ENCODE measurements at regions not wholly inside any gene's neighbourhood (a gene's known extent, or its start where the extent isn't known, plus 50 kb on each side); places are given as distances from the start of the nearest gene placed in this dataset.
"Not testable (repeated sequence)": the region's sequence is repeated elsewhere in the genome, so short reads cannot be mapped to it uniquely, and the experiment has no call there.

DNA sequence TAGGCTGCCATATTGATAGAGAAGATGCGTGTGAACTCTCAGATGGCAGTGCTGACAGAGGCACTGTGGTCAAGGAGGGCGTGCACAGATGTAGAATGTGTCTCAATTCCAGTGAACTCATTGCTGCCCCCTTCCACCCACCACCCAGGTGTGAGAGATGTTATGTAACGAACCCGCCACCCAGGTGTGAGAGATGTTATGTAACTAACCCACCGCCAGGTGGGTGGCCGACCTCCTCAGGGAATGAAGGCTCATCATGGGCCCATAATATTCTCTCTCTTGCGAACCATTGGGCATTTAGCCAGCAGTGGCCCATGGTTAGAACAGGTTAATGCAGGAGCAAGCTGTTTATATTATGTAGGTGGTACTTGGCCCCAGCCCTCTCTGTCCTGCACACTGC is 140.4 kb upstream of the MTPN start:
- Histone ChIP-seq H3K4me3 (no peak overlapping the region), H3K27ac (no peak overlapping the region), H3K27me3 (no peaks in the 10 kb centered on the region), H3K36me3 (no peaks in the 10 kb centered on the region), H3K4me1 (peaks cover 0 to 14% (median 11%) of the 10 kb centered on the region in 4 donors), H3K9me3 (no peaks in the 10 kb centered on the region)
- 85 to 92% methylated on average over 7 of the region's 7 CpGs for WGBS, 2 donors
- intact Hi-C loops (cut with DNase I) = no loop called here
- DNase-seq = no peak
- TF ChIP-seq POLR2A (IDR thresholded peaks at IDR 0.05) (no peak), EP300 (IDR thresholded peaks at IDR 0.05) (no peak), POLR2AphosphoS5 (IDR thresholded peaks at IDR 0.05) (no peak)
- TF ChIP-seq, protein P1, sequence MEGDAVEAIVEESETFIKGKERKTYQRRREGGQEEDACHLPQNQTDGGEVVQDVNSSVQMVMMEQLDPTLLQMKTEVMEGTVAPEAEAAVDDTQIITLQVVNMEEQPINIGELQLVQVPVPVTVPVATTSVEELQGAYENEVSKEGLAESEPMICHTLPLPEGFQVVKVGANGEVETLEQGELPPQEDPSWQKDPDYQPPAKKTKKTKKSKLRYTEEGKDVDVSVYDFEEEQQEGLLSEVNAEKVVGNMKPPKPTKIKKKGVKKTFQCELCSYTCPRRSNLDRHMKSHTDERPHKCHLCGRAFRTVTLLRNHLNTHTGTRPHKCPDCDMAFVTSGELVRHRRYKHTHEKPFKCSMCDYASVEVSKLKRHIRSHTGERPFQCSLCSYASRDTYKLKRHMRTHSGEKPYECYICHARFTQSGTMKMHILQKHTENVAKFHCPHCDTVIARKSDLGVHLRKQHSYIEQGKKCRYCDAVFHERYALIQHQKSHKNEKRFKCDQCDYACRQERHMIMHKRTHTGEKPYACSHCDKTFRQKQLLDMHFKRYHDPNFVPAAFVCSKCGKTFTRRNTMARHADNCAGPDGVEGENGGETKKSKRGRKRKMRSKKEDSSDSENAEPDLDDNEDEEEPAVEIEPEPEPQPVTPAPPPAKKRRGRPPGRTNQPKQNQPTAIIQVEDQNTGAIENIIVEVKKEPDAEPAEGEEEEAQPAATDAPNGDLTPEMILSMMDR (IDR thresholded peaks at IDR 0.05) = no peak

DNA sequence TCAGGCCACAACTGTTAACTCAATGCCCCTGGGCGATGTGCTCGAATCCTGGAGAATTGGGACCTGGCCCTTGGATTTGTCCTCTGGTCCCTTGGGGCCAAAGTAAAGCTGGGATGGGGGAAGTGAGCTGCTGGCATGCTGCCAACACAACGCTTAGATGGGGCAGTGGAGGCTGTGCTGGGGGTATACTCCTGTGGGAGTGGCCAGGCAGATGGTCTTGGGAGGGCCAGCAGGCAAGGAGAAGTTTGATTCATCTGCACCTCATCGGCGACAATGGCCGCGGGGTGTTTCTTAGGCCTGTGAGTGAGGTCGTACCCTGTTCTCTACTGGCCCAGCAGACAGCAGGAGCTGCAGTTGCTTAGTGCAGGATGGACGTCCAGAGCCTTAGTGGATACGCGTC is 139.0 kb upstream of the MTPN start:
- Histone ChIP-seq H3K27me3 (no peaks in the 10 kb centered on the region), H3K4me3 (no peak overlapping the region), H3K9me3 (no peaks in the 10 kb centered on the region), H3K36me3 (no peaks in the 10 kb centered on the region), H3K27ac (no peak overlapping the region), H3K4me1 (peaks cover 0 to under 1% (median 0%) of the 10 kb centered on the region in 4 donors)
- intact Hi-C loops (cut with DNase I) = no loop called here
- no peak for DNase-seq
- TF ChIP-seq POLR2AphosphoS5 (IDR thresholded peaks at IDR 0.05) (no peak), POLR2A (IDR thresholded peaks at IDR 0.05) (no peak), EP300 (IDR thresholded peaks at IDR 0.05) (no peak)
- TF ChIP-seq, protein P1 (IDR thresholded peaks at IDR 0.05) = no peak
- 83 to 85% methylated on average over 11 of the region's 11 CpGs for WGBS, 2 donors

DNA sequence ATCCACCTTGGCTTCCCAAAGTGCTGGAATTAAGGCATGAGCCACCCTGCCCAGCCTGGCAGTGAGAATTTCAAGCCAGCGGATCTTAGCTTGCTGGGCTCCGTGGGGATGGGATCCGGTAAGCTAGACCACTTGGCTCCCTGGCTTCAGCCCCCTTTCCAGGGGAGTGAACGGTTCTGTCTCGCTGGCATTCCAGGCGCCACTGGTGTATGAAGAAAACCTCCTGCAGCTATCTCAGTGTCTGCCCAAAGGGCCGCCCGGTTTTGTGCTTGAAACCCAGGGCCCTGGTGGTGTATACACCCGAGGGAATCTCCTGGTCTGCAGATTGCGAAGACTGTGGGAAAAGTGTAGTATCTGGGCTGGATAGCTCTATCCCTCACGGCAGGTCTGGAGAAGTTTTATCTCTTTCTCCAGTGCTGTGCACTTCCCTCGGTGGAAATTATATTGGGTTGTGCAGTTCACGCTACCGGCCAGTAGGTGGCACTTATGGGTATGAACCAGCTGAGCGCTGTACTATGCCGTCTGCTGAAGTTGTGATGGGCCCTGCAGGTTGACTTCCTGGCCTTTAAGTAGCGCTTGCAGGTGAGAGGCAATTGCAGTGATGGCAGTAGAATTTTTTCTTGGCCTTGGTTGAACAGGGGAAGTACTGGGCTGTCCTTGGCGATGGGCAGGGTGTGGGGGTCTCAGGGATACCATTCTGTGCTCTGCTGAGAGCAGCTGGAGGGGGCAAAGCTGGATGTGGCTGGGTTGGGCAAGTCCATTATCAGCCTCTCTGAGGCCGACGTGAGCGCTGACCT is 138.0 kb upstream of the MTPN start:
- DNase-seq = no peak
- intact Hi-C loops (cut with DNase I) = no loop called here
- no peaks in the 10 kb centered on the region for H3K9me3 ChIP-seq
- H3K27ac ChIP-seq = no peak overlapping the region
- no peaks in the 10 kb centered on the region for H3K4me1 ChIP-seq
- no peaks in the 10 kb centered on the region for H3K36me3 ChIP-seq
- no peak for TF ChIP-seq POLR2AphosphoS5 (IDR thresholded peaks at IDR 0.05)
- TF ChIP-seq EP300 (IDR thresholded peaks at IDR 0.05) = no peak
- TF ChIP-seq, protein P1 (IDR thresholded peaks at IDR 0.05) = peak; percentile 29 to 65 (median 47)
- H3K27me3 ChIP-seq = no peaks in the 10 kb centered on the region
- 52 to 58% methylated on average over 21 of the region's 21 CpGs for WGBS, 2 donors
- H3K4me3 ChIP-seq = no peak overlapping the region

DNA sequence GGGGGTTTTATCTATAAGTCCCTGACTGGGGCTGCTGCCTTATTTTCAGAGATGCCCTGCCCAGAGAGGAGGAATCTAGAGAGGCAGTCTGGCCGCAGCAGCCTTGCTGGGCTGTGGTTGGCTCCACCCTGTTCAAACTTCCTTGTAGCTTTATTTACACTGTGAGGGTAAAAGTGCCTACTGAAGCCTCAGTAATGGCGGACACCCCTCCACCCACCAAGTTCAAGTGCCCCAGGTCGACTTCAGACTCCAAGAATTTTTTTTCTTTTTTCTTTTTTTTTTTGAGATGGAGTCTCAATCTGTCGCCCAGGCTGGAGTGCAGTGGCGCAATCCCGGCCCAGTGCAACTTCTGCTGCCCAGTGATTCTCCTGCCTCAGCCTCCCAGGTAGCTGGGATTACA is 137.3 kb upstream of the MTPN start:
- DNase-seq; H3K9me3 ChIP-seq; H3K36me3 ChIP-seq; H3K27me3 ChIP-seq; H3K27ac ChIP-seq; intact Hi-C loops (cut with DNase I); H3K4me3 ChIP-seq; H3K4me1 ChIP-seq: not testable (repeated sequence)
- WGBS, 2 donors = 49 to 61% methylated on average over 6 of the region's 6 CpGs

DNA sequence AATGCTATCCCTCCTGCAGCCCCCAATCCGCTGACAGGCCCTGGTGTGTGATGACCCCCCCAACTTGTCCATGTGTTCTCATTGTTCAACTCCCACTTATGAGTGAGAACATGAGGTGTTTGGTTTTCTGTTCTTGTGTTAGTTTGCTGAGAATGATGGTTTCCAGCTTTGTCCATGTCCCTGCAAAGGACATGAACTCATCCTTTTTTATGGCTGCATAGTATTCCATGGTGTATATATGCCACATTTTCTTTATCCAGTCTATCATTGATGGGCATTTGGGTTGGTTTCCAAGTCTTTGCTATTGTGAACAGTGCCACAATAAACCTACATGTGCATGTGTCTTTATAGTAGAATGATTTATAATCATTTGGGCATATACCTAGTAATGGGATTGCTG is 131.9 kb upstream of the MTPN start:
- H3K27ac ChIP-seq; H3K4me3 ChIP-seq; H3K4me1 ChIP-seq; H3K27me3 ChIP-seq; DNase-seq; intact Hi-C loops (cut with DNase I); H3K9me3 ChIP-seq; H3K36me3 ChIP-seq: not testable (repeated sequence)
- 17 to 29% methylated on average over 1 of the region's 1 CpG for WGBS, 2 donors

DNA sequence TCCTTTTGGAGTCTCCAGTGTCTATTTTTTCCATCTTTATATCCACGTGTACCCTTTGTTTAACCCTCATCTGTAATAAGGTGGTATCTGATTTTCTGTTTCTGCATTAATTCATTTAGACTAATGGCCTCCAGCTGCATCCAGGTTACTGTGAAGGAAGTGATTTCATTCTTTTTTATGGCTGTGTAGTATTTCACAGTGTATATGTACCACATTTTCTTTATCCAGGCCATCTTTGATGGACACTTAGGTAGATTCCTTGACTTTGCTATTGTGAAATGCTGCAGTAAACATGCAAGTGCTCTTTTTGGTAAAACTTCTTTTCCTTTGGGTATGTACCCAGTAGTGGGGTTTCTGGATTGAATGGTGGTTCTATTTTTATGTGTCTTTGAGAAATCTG is 128.0 kb upstream of the MTPN start:
- Histone ChIP-seq H3K4me3 (no peak overlapping the region), H3K4me1 (no peaks in the 10 kb centered on the region), H3K27me3 (no peaks in the 10 kb centered on the region), H3K36me3 (no peaks in the 10 kb centered on the region), H3K27ac (no peak overlapping the region), H3K9me3 (no peaks in the 10 kb centered on the region)
- intact Hi-C loops (cut with DNase I) = no loop called here
- 86 to 90% methylated on average over 1 of the region's 1 CpG for WGBS, 2 donors
- TF ChIP-seq POLR2AphosphoS5 (IDR thresholded peaks at IDR 0.05) (no peak), POLR2A (IDR thresholded peaks at IDR 0.05) (no peak), EP300 (IDR thresholded peaks at IDR 0.05) (no peak)
- TF ChIP-seq, protein P1 (IDR thresholded peaks at IDR 0.05) = no peak
- DNase-seq = no peak

Measured in sigmoid colon (tissue), 6 donors.